ENCODE measurements at regions not wholly inside any gene's neighbourhood (a gene's known extent, or its start where the extent isn't known, plus 50 kb on each side); places are given as distances from the start of the nearest gene placed in this dataset.

DNA sequence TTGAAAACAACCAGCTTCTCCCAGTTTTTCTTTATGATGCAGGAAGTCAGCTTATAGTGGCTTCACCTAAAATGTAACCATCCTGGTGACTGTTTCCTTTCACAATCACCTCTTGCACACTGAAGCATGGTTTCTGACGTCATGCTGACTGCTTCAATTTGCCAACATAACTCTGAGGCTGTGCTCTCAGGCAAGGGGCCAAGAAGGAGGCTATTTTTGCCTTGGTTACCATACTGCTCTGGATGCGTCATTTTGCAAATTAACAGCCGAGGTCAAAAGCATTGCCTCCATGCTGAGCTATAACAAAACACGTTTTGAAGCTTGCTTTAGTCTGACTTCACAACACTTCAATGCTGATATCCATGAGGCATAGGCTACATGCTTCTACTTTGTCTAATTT lies 397.8 kb downstream of the METTL4 start:
- Mint-ChIP-seq H3K4me1 (ENCODE audit: low read depth, unreplicated experiment) (peaks cover 40% of the 10 kb centered on the region), H3K27me3 (ENCODE audit: insufficient read depth, unreplicated experiment) (no peaks in the 10 kb centered on the region), H3K9me3 (ENCODE audit: unreplicated experiment) (peaks cover 12% of the 10 kb centered on the region), H3K4me3 (ENCODE audit: unreplicated experiment) (no peak overlapping the region), H3K27ac (ENCODE audit: unreplicated experiment) (no peak overlapping the region), H3K36me3 (ENCODE audit: insufficient read depth, unreplicated experiment) (no peaks in the 10 kb centered on the region)
- Histone ChIP-seq H3K4me1 (peaks cover 53% of the 10 kb centered on the region), H3K27me3 (replicated peaks; ENCODE audit: control insufficient read depth, insufficient read depth, low read length) (no peaks in the 10 kb centered on the region), H3K9me3 (no peaks in the 10 kb centered on the region), H3K36me3 (ENCODE audit: control insufficient read depth, insufficient read depth, low read length) (no peaks in the 10 kb centered on the region), H3K4me3 (ENCODE audit: low read depth, low read length) (no peak overlapping the region)
- no TSS peak for BruUV-seq (replicated peaks)
- DNase-seq, result no peak
- intact Hi-C loops (cut with micrococcal nuclease; ENCODE audit: unreplicated experiment), result loop anchor here (10.0 kb wide), 1 partner anchor 59 kb away; no protein-coding TSS in a partner anchor
- ChIA-PET POLR2A (no interaction called here), CTCF (no interaction called here)
- TF ChIP-seq, protein P1, sequence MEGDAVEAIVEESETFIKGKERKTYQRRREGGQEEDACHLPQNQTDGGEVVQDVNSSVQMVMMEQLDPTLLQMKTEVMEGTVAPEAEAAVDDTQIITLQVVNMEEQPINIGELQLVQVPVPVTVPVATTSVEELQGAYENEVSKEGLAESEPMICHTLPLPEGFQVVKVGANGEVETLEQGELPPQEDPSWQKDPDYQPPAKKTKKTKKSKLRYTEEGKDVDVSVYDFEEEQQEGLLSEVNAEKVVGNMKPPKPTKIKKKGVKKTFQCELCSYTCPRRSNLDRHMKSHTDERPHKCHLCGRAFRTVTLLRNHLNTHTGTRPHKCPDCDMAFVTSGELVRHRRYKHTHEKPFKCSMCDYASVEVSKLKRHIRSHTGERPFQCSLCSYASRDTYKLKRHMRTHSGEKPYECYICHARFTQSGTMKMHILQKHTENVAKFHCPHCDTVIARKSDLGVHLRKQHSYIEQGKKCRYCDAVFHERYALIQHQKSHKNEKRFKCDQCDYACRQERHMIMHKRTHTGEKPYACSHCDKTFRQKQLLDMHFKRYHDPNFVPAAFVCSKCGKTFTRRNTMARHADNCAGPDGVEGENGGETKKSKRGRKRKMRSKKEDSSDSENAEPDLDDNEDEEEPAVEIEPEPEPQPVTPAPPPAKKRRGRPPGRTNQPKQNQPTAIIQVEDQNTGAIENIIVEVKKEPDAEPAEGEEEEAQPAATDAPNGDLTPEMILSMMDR (IDR thresholded peaks at IDR 0.05; ENCODE audit: insufficient read depth in 1 of 2, low read depth in 1 of 2, low read length in 1 of 2, severe bottlenecking in 1 of 2, unreplicated experiment in 1 of 2), result no peak

DNA sequence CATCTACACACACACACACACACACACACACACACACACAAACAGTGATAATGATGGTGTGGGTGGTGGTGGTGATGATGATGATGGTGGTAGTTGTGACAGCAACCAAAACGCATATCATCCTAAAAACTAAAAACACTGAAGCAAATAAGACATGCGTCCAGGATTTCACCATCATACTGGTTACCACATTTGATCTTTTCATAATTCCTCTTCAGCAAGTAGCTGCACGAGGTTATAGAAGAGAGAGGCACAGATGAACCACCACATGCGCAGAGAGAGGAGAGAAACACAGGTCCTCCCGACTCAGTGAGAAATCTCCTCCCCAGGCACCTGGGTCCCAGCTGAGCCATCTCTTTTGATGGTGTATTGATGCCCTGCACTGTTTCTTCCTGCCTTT lies 393.3 kb downstream of the METTL4 start:
- Histone ChIP-seq H3K4me3 (ENCODE audit: low read depth, low read length) (no peak overlapping the region), H3K36me3 (ENCODE audit: control insufficient read depth, insufficient read depth, low read length) (no peaks in the 10 kb centered on the region), H3K9me3 (no peaks in the 10 kb centered on the region), H3K27me3 (replicated peaks; ENCODE audit: control insufficient read depth, insufficient read depth, low read length) (no peaks in the 10 kb centered on the region), H3K4me1 (peaks cover 21% of the 10 kb centered on the region)
- Mint-ChIP-seq H3K36me3 (ENCODE audit: insufficient read depth, unreplicated experiment) (no peaks in the 10 kb centered on the region), H3K4me3 (ENCODE audit: unreplicated experiment) (no peak overlapping the region), H3K27ac (ENCODE audit: unreplicated experiment) (no peak overlapping the region), H3K9me3 (ENCODE audit: unreplicated experiment) (no peaks in the 10 kb centered on the region), H3K4me1 (ENCODE audit: low read depth, unreplicated experiment) (peaks cover 13% of the 10 kb centered on the region), H3K27me3 (ENCODE audit: insufficient read depth, unreplicated experiment) (no peaks in the 10 kb centered on the region)
- intact Hi-C loops (cut with micrococcal nuclease; ENCODE audit: unreplicated experiment), result loop anchor here (10.0 kb wide), 1 partner anchor 63 kb away; no protein-coding TSS in a partner anchor
- CTCF ChIA-PET, result no interaction called here
- POLR2A ChIA-PET, result no interaction called here
- TF ChIP-seq, protein P1 (IDR thresholded peaks at IDR 0.05; ENCODE audit: insufficient read depth in 1 of 2, low read depth in 1 of 2, low read length in 1 of 2, severe bottlenecking in 1 of 2, unreplicated experiment in 1 of 2), result no peak
- no peak for DNase-seq
- no TSS peak for BruUV-seq (replicated peaks)

DNA sequence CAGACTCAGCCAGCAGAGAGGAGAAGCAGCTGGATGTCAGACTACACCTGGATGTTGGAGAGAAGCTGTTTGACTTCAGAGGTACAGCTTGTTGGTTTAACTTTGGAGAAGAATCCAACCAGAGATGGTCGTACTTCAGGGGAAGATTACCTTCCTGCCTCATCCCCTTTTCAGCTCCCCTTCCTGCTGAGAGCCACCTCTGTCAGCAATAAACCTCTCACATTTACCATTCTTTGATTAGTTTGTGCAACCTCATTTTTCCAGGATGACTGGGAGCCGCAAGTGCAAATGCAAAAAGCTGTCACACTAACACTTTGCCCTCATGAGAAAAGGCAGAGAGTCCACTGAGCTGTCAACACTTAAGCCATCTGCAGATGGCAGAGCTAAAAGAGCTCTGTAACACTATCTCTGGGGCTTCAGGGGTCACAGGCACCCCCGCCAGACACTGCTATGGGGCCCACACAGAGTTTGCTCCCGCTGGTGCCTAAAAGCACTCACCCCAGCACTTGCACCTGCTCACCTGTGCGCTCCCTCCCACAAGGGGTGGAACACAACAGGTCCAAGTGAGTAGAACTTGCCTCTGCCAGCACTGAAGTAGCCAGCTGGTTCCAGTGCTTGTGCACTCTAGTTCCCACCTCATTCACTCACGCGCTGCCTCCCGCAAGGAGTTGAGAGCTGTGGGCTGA lies 391.7 kb downstream of the METTL4 start:
- Histone ChIP-seq H3K36me3 (ENCODE audit: control insufficient read depth, insufficient read depth, low read length) (no peaks in the 10 kb centered on the region), H3K27me3 (replicated peaks; ENCODE audit: control insufficient read depth, insufficient read depth, low read length) (no peaks in the 10 kb centered on the region), H3K9me3 (no peaks in the 10 kb centered on the region), H3K4me3 (ENCODE audit: low read depth, low read length) (no peak overlapping the region), H3K4me1 (peaks cover 5% of the 10 kb centered on the region)
- TF ChIP-seq, protein P1 (IDR thresholded peaks at IDR 0.05; ENCODE audit: insufficient read depth in 1 of 2, low read depth in 1 of 2, low read length in 1 of 2, severe bottlenecking in 1 of 2, unreplicated experiment in 1 of 2), result no peak
- no peak for DNase-seq
- Mint-ChIP-seq H3K4me3 (ENCODE audit: unreplicated experiment) (no peak overlapping the region), H3K9me3 (ENCODE audit: unreplicated experiment) (no peaks in the 10 kb centered on the region), H3K27me3 (ENCODE audit: insufficient read depth, unreplicated experiment) (no peaks in the 10 kb centered on the region), H3K36me3 (ENCODE audit: insufficient read depth, unreplicated experiment) (no peaks in the 10 kb centered on the region), H3K27ac (ENCODE audit: unreplicated experiment) (no peak overlapping the region), H3K4me1 (ENCODE audit: low read depth, unreplicated experiment) (peaks cover 3% of the 10 kb centered on the region)
- ChIA-PET CTCF (interaction anchor here (0.6 kb wide), 1 partner anchor 30 kb away, joined by 3 read pairs; no protein-coding TSS in a partner anchor), POLR2A (no interaction called here)
- intact Hi-C loops (cut with micrococcal nuclease; ENCODE audit: unreplicated experiment), result loop anchor here (10.0 kb wide), 1 partner anchor 65 kb away; no protein-coding TSS in a partner anchor
- BruUV-seq (replicated peaks), result no TSS peak

Measured in Caco-2 (cell line).